Lower lobe of right lung (tissue), 2 donors: ENCODE measurements at regions not wholly inside any gene's neighbourhood (a gene's known extent, or its start where the extent isn't known, plus 50 kb on each side); places are given as distances from the start of the nearest gene placed in this dataset.

Source experiments
- ATAC-seq, 2 donors: fragments of 200-7000 bp; cut with Tn5 transposase; one replicate each; pipeline ENCODE4 v1.9.1; 2020 to 2022; ENCODE audit warnings: mild to moderate bottlenecking in 2 of 2, moderate library complexity in 2 of 2
- DNase-seq: peaks from one replicate; pipeline ENCODE4 v3.0.0-alpha.2; 2020
- H3K27ac ChIP-seq: fragments of 200-600 bp; one replicate; pipeline ENCODE4 v1.8.0; 2022
- H3K27me3 ChIP-seq: fragments of 200-600 bp; one replicate; pipeline ENCODE4 v1.8.0; 2022; ENCODE audit warnings: low read depth
- H3K36me3 ChIP-seq: fragments of 200-600 bp; one replicate; pipeline ENCODE4 v1.8.0; 2022; ENCODE audit warnings: mild to moderate bottlenecking
- H3K4me1 ChIP-seq: fragments of 200-600 bp; one replicate; pipeline ENCODE4 v1.8.0; 2022
- H3K4me3 ChIP-seq: fragments of 200-600 bp; one replicate; pipeline ENCODE4 v1.8.0; 2022; ENCODE audit warnings: mild to moderate bottlenecking
- H3K9me3 ChIP-seq: fragments of 200-600 bp; one replicate; pipeline ENCODE4 v1.8.0; 2022
- intact Hi-C: fragments of 100-400 bp; cut with DNase I; formaldehyde crosslinking; loops from one replicate; pipeline ENCODE4 v1.11.0; 2022
- TF ChIP-seq, protein P1 (sequence below): fragments of 200-600 bp; IDR thresholded peaks from one replicate; pipeline ENCODE4 v1.8.0; 2022; ENCODE audit warnings: antibody characterized with exemption, mild to moderate bottlenecking
- donor health status: DM: no; HTN: yes; CAD: no; lungs with severe emphysema.

DNA sequence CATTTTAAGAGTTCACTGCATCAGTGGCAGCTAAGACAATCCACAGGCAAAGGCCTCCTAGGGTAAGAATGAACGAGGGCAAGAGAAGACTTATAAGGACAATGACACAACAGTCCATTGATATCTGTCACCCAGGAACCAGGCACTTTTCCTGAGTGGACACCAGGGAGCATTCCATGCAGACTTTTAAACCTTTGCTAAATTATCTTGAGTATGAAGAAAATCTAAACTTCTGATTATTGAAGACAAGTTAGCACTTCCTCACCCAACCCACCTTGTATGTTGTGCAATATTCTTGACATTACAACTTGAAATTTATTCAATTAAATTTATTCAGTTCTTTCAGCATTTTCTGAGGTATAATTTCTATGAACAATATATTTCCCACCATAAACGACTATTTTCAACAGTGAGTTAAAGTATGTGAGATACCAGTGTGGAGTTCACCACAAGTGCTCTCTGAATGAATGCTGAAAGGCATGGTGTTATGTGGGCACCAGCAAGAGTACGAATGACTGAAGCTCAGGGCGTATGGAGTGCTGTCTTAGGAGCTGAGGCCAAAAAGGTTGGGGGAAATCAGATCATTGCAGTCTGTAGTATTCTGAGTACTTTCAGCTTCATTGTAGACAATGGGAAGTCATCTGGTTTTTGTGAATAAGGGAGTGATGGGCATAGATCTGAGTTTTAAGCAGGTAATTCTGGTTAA lies 124.3 kb upstream of the LMNTD1 start:
- TF ChIP-seq, protein P1, sequence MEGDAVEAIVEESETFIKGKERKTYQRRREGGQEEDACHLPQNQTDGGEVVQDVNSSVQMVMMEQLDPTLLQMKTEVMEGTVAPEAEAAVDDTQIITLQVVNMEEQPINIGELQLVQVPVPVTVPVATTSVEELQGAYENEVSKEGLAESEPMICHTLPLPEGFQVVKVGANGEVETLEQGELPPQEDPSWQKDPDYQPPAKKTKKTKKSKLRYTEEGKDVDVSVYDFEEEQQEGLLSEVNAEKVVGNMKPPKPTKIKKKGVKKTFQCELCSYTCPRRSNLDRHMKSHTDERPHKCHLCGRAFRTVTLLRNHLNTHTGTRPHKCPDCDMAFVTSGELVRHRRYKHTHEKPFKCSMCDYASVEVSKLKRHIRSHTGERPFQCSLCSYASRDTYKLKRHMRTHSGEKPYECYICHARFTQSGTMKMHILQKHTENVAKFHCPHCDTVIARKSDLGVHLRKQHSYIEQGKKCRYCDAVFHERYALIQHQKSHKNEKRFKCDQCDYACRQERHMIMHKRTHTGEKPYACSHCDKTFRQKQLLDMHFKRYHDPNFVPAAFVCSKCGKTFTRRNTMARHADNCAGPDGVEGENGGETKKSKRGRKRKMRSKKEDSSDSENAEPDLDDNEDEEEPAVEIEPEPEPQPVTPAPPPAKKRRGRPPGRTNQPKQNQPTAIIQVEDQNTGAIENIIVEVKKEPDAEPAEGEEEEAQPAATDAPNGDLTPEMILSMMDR: peak; percentile 34
- Histone ChIP-seq H3K27me3 (no peaks in the 10 kb centered on the region), H3K27ac (no peak overlapping the region), H3K36me3 (no peaks in the 10 kb centered on the region), H3K9me3 (no peaks in the 10 kb centered on the region), H3K4me3 (no peak overlapping the region), H3K4me1 (no peaks in the 10 kb centered on the region)
- DNase-seq (no peak), ATAC-seq (no peak)
- intact Hi-C loops: no loop called here

DNA sequence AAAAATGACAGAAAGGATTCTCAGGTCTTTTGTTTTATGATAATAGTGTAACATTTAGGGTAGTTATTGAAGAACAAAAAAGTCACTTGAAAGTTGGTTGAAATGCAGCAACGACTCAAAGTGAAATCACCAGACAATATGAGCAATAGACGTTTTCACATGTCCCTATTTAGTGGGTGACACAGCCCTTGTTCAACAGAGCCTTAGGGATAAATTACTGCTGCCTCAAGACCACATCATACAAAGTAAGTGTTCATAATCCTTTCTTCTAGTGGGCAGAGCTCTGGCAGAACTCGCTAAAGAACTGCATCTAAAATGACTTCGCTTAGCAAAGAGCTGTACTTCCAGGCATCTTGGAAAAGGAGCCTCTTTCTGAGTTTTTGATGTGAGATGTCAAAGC lies 128.5 kb upstream of the LMNTD1 start:
- intact Hi-C loops: no loop called here
- no peak for DNase-seq
- H3K27me3 ChIP-seq: no peaks in the 10 kb centered on the region

DNA sequence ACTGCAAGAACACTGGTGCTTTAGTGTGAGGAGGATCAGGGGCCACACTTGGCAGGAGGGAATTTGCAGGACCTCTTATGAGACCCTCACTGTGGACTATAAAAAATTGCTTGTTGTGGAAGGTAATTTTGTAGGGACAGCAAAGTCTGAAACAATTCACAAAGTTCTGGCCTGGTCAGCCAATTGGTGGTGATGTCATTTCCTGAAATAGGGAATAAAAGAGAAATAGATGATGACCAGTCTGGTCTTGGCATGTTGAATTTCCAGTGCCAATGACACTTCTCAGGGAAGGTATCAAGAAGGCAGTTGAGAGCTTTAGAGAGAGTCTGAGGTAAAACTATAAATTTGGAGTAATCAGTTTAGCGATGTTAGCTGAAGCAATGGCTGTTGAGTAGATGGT lies 129.3 kb upstream of the LMNTD1 start:
- TF ChIP-seq, protein P1: no peak
- H3K27ac ChIP-seq: no peak overlapping the region
- H3K4me1 ChIP-seq: no peaks in the 10 kb centered on the region
- no peaks in the 10 kb centered on the region for H3K27me3 ChIP-seq
- no peaks in the 10 kb centered on the region for H3K36me3 ChIP-seq
- intact Hi-C loops: no loop called here
- no peak overlapping the region for H3K4me3 ChIP-seq
- ATAC-seq (no peak), DNase-seq (no peak)
- no peaks in the 10 kb centered on the region for H3K9me3 ChIP-seq

More for the DNA sequence above, 128.5 kb upstream of the LMNTD1 start:
- H3K9me3 ChIP-seq: no peaks in the 10 kb centered on the region
- ATAC-seq: no peak
- TF ChIP-seq, protein P1: no peak
- no peaks in the 10 kb centered on the region for H3K4me1 ChIP-seq
- H3K36me3 ChIP-seq: no peaks in the 10 kb centered on the region
- H3K27ac ChIP-seq: no peak overlapping the region
- H3K4me3 ChIP-seq: no peak overlapping the region

DNA sequence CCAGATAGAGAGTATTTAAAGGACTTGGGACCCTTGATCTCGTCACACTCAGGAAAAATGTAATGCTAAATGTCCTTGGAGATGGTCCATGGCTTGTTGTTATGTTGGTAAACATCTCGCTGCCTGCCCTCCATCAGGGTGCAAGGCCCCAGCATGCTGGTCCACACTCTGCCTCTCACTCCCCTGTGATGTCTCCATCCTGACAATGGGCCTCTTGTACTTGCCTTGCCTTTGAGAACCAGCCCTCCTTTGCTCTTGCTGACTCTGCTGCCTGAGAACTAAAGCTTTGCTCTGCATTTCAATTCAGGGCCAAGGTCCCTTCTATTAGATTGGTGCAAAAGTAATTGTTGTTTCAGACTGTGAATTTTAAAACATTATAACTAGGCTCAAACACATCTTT lies 131.0 kb upstream of the LMNTD1 start:
- Histone ChIP-seq H3K27me3 (no peaks in the 10 kb centered on the region), H3K36me3 (no peaks in the 10 kb centered on the region), H3K9me3 (no peaks in the 10 kb centered on the region), H3K27ac (no peak overlapping the region), H3K4me3 (no peak overlapping the region), H3K4me1 (no peaks in the 10 kb centered on the region)
- intact Hi-C loops: no loop called here
- ATAC-seq (no peak), DNase-seq (no peak)
- TF ChIP-seq, protein P1: no peak

DNA sequence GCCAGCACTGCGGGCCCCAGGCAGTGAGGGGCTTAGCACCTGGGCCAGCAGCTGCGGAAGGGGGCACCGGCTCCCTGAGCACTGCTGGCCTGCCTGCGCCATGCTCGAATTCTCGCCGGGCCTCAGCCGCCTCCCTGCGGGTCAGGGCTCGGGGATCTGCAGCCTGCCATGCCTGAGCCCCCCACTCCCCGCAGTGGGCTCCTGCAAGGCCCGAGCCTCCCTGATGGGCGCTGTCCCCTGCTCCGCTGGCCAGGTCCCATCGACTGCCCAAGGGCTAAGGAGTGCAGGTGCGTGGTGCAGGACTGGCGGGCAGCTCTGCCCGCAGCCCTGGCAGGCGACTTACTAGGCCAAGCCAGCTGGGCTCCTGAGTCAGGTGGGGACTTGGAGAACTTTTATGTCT lies 133.3 kb upstream of the LMNTD1 start:
- DNase-seq: no peak
- intact Hi-C loops: no loop called here
- H3K27ac ChIP-seq: no peak overlapping the region
- TF ChIP-seq, protein P1: no peak
- no peaks in the 10 kb centered on the region for H3K9me3 ChIP-seq
- H3K27me3 ChIP-seq: no peaks in the 10 kb centered on the region
- H3K4me3 ChIP-seq: no peak overlapping the region
- ATAC-seq: no peak
- H3K36me3 ChIP-seq: no peaks in the 10 kb centered on the region
- H3K4me1 ChIP-seq: no peaks in the 10 kb centered on the region
